ENCODE measurements at regions not wholly inside any gene's neighbourhood (a gene's known extent, or its start where the extent isn't known, plus 50 kb on each side); places are given as distances from the start of the nearest gene placed in this dataset.

- Histone ChIP-seq H3K9ac (ENCODE audit: insufficient read depth, low read depth, low read length) (no peak overlapping the region), H3K4me2 (ENCODE audit: low read depth, low read length) (no peak overlapping the region), H3K79me2 (ENCODE audit: insufficient read depth, low read length) (no peaks in the 10 kb centered on the region), H3K4me1 (ENCODE audit: insufficient read depth, low read length) (no peaks in the 10 kb centered on the region), H3K9me3 (ENCODE audit: low read length) (no peaks in the 10 kb centered on the region), H2AFZ (ENCODE audit: low read length) (no peak overlapping the region), H3K36me3 (replicated peaks in 1 of 2; ENCODE audit: control insufficient read depth in 1 of 2, insufficient read depth in 2 of 2, low read length in 2 of 2) (no peaks in the 10 kb centered on the region), H4K20me1 (ENCODE audit: insufficient read depth, low read length) (no peaks in the 10 kb centered on the region), H3K27me3 (ENCODE audit: control insufficient read depth in 1 of 2, insufficient read depth in 2 of 2, low read length in 2 of 2) (no peaks in the 10 kb centered on the region), H3K4me3 (replicated peaks in 1 of 3; ENCODE audit: insufficient read depth in 1 of 3, low read depth in 2 of 3, low read length in 3 of 3) (no peak overlapping the region), H3K27ac (ENCODE audit: extremely low read length, insufficient read depth, low read length) (no peak overlapping the region)
- no peak for DNase-seq (ENCODE audit: low spot score)
- in situ Hi-C loops (cut with HindIII; ENCODE audit: extremely low pct_ligation_motif_present, low pct_unique_long_range_greater_than_20kb) = no loop called here
- intact Hi-C loops (cut with micrococcal nuclease; ENCODE audit: unreplicated experiment) = no loop called here
- ATAC-seq = no peak
- ChIA-PET CTCF (ENCODE audit: low intra/inter-chr PET ratio, low total read pairs) (no interaction called here), POLR2A (no interaction called here)
- no peak for FAIRE-seq
- no TSS peak for BruUV-seq (replicated peaks)
- no peak for TF ChIP-seq FOXM1 (CRISPR knock-in tag; IDR thresholded peaks at IDR 0.05)
- TF ChIP-seq ZNF24 (IDR thresholded peaks at IDR 0.05) = no peak
- no peak for TF ChIP-seq STAG1 (CRISPR knock-in tag; IDR thresholded peaks at IDR 0.05)
- no peak for TF ChIP-seq ZNF430 (CRISPR knock-in tag; IDR thresholded peaks at IDR 0.05)
- TF ChIP-seq ZNF879 (CRISPR knock-in tag; IDR thresholded peaks at IDR 0.05) = no peak
- no peak for TF ChIP-seq PCBP1 (IDR thresholded peaks at IDR 0.05; ENCODE audit: borderline replicate concordance, low read depth, low read length)
- 0% methylated on average over 2 of the region's 2 CpGs for WGBS (ENCODE audit: low lambda C conversion rate)
Measured at GRCh38 chr13:59519819-59520218, 643.9 kb downstream of the DIAPH3 start.

- Histone ChIP-seq H3K27me3 (ENCODE audit: control insufficient read depth in 1 of 2, insufficient read depth in 2 of 2, low read length in 2 of 2) (no peaks in the 10 kb centered on the region), H3K27ac (ENCODE audit: extremely low read length, insufficient read depth, low read length) (no peak overlapping the region), H3K4me2 (ENCODE audit: low read depth, low read length) (no peak overlapping the region), H2AFZ (ENCODE audit: low read length) (no peak overlapping the region), H3K36me3 (replicated peaks in 1 of 2; ENCODE audit: control insufficient read depth in 1 of 2, insufficient read depth in 2 of 2, low read length in 2 of 2) (no peaks in the 10 kb centered on the region), H3K79me2 (ENCODE audit: insufficient read depth, low read length) (no peaks in the 10 kb centered on the region), H3K9me3 (ENCODE audit: low read length) (no peaks in the 10 kb centered on the region), H3K4me1 (ENCODE audit: insufficient read depth, low read length) (no peaks in the 10 kb centered on the region), H4K20me1 (ENCODE audit: insufficient read depth, low read length) (no peaks in the 10 kb centered on the region), H3K9ac (ENCODE audit: insufficient read depth, low read depth, low read length) (no peak overlapping the region), H3K4me3 (replicated peaks in 1 of 3; ENCODE audit: insufficient read depth in 1 of 3, low read depth in 2 of 3, low read length in 3 of 3) (no peak overlapping the region)
- DNase-seq (ENCODE audit: low spot score) (no peak), ATAC-seq (no peak), FAIRE-seq (no peak)
- in situ Hi-C loops (cut with HindIII; ENCODE audit: extremely low pct_ligation_motif_present, low pct_unique_long_range_greater_than_20kb) (no loop called here), intact Hi-C loops (cut with micrococcal nuclease; ENCODE audit: unreplicated experiment) (no loop called here)
- ChIA-PET POLR2A (no interaction called here), CTCF (ENCODE audit: low intra/inter-chr PET ratio, low total read pairs) (no interaction called here)
- 76% methylated on average over 1 of the region's 1 CpG for WGBS (ENCODE audit: low lambda C conversion rate)
- no TSS peak for BruUV-seq (replicated peaks)
- TF ChIP-seq, protein P1, sequence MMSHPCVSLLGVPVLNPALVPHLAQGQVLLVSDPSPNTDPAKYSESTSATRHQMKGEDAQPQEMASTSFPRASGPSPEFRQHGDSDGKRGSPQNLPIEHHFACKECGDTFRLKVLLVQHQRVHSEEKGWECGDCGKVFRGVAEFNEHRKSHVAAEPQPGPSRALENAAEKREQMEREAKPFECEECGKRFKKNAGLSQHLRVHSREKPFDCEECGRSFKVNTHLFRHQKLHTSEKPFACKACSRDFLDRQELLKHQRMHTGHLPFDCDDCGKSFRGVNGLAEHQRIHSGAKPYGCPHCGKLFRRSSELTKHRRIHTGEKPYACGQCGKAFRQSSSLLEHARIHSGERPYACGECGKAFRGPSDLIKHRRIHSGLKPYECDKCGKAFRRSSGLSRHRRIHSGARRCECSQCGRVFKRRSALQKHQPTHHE (CRISPR knock-in tag; IDR thresholded peaks at IDR 0.05; ENCODE audit: borderline replicate concordance) = no peak
- TF ChIP-seq EZH2 (conservative IDR thresholded peaks at IDR 0.05; ENCODE audit: low read depth, low read length) (no peak), NFIB (CRISPR knock-in tag; IDR thresholded peaks at IDR 0.05; ENCODE audit: borderline replicate concordance) (no peak), ZFY (CRISPR knock-in tag; IDR thresholded peaks at IDR 0.05) (no peak), ZNF547 (CRISPR knock-in tag; IDR thresholded peaks at IDR 0.05) (no peak), REPIN1 (CRISPR knock-in tag; IDR thresholded peaks at IDR 0.05; ENCODE audit: borderline replicate concordance, low read depth) (no peak), ZNF33B (CRISPR knock-in tag; IDR thresholded peaks at IDR 0.05) (no peak)
- TF ChIP-seq, protein P2, sequence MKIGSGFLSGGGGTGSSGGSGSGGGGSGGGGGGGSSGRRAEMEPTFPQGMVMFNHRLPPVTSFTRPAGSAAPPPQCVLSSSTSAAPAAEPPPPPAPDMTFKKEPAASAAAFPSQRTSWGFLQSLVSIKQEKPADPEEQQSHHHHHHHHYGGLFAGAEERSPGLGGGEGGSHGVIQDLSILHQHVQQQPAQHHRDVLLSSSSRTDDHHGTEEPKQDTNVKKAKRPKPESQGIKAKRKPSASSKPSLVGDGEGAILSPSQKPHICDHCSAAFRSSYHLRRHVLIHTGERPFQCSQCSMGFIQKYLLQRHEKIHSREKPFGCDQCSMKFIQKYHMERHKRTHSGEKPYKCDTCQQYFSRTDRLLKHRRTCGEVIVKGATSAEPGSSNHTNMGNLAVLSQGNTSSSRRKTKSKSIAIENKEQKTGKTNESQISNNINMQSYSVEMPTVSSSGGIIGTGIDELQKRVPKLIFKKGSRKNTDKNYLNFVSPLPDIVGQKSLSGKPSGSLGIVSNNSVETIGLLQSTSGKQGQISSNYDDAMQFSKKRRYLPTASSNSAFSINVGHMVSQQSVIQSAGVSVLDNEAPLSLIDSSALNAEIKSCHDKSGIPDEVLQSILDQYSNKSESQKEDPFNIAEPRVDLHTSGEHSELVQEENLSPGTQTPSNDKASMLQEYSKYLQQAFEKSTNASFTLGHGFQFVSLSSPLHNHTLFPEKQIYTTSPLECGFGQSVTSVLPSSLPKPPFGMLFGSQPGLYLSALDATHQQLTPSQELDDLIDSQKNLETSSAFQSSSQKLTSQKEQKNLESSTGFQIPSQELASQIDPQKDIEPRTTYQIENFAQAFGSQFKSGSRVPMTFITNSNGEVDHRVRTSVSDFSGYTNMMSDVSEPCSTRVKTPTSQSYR (CRISPR knock-in tag; IDR thresholded peaks at IDR 0.05; ENCODE audit: borderline replicate concordance) = no peak
- TF ChIP-seq, protein P3, sequence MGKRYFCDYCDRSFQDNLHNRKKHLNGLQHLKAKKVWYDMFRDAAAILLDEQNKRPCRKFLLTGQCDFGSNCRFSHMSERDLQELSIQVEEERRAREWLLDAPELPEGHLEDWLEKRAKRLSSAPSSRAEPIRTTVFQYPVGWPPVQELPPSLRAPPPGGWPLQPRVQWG (CRISPR knock-in tag; IDR thresholded peaks at IDR 0.05; ENCODE audit: borderline replicate concordance, low read depth) = no peak
Measured at GRCh38 chr13:59521549-59521948, 642.2 kb downstream of the DIAPH3 start.

Data from HepG2 (cell line).